Neural cell (in vitro differentiated cells): ENCODE measurements at regions not wholly inside any gene's neighbourhood (a gene's known extent, or its start where the extent isn't known, plus 50 kb on each side); places are given as distances from the start of the nearest gene placed in this dataset.
"Not testable (repeated sequence)": the region's sequence is repeated elsewhere in the genome, so short reads cannot be mapped to it uniquely, and the experiment has no call there.

Experiments used
- H2AFZ ChIP-seq: fragments of 200-600, 300-800 bp; sonication (generic), shearing (Covaris generic); 2 replicates; pipeline ENCODE4 v1.6.0; 2014; ENCODE audit warnings: low read depth, mild to moderate bottlenecking, antibody characterized with exemption, low read length, moderate library complexity
- H3F3A ChIP-seq: fragments of 200-600 bp; shearing (Covaris generic); 2 replicates; pipeline ENCODE4 v1.6.1; 2016; ENCODE audit warnings: mild to moderate bottlenecking, moderate library complexity, mixed read lengths, antibody characterized with exemption, low read length; ENCODE audit not compliant: insufficient read depth, poor library complexity, severe bottlenecking
- H3K27ac ChIP-seq: fragments of 200-600, 300-800 bp; sonication (generic), shearing (Covaris generic); 2 replicates; pipeline ENCODE4 v1.5.1; 2014; ENCODE audit warnings: mild to moderate bottlenecking, low read length, moderate library complexity
- H3K27me3 ChIP-seq: fragments of 300-800, 200-600 bp; sonication (generic), shearing (Covaris generic); 2 replicates; pipeline ENCODE4 v1.6.0; 2014; ENCODE audit warnings: mild to moderate bottlenecking, low read depth, low read length, moderate library complexity; ENCODE audit not compliant: insufficient read depth
- H3K36me3 ChIP-seq: fragments of 300-800, 200-600 bp; sonication (generic), shearing (Covaris generic); 2 replicates; pipeline ENCODE4 v1.5.1; 2014; ENCODE audit warnings: mild to moderate bottlenecking, antibody characterized with exemption, low read length, moderate library complexity; ENCODE audit not compliant: insufficient read depth
- H3K4me2 ChIP-seq: fragments of 300-800, 200-600 bp; sonication (generic), shearing (Covaris generic); 2 replicates; pipeline ENCODE4 v1.6.0; 2014; ENCODE audit warnings: mild to moderate bottlenecking, low read length
- H3K4me3 ChIP-seq: fragments of 300-800, 200-600 bp; sonication (generic), shearing (Covaris generic); 2 replicates; pipeline ENCODE4 v1.5.1; 2014; ENCODE audit warnings: mild to moderate bottlenecking, low read length, moderate library complexity
- H3K79me2 ChIP-seq: fragments of 200-600 bp; shearing (Covaris generic); replicated peaks from 2 replicates; pipeline ENCODE4 v1.6.0; 2014; ENCODE audit warnings: mild to moderate bottlenecking, low read length, moderate library complexity; ENCODE audit not compliant: insufficient read depth
- H3K9ac ChIP-seq: fragments of 300-800, 200-600 bp; sonication (generic), shearing (Covaris generic); 2 replicates; pipeline ENCODE4 v1.6.1; 2016; ENCODE audit warnings: mild to moderate bottlenecking, low read length, mixed read lengths
- H3K9me2 ChIP-seq: fragments of 200-600 bp; shearing (Covaris generic); 2 replicates; pipeline ENCODE4 v1.6.1; 2016; ENCODE audit warnings: mild to moderate bottlenecking, low read length, mixed read lengths; ENCODE audit not compliant: insufficient read depth
- H3K9me3 ChIP-seq: fragments of 200-600, 300-800 bp; sonication (generic), shearing (Covaris generic); 2 replicates; pipeline ENCODE4 v1.6.1; 2016; ENCODE audit warnings: mild to moderate bottlenecking, mixed run types, low read length, moderate library complexity, mixed read lengths
- H4K20me1 ChIP-seq: fragments of 200-600 bp; shearing (Covaris generic); 2 replicates; pipeline ENCODE4 v1.6.1; 2016; ENCODE audit warnings: mild to moderate bottlenecking, mixed run types; ENCODE audit not compliant: insufficient read depth
- EP300 ChIP-seq: fragments of 450-650 bp; conservative IDR thresholded peaks from 2 replicates; pipeline ENCODE4 v1.6.1; 2014; ENCODE audit warnings: antibody characterized with exemption, mild to moderate bottlenecking, moderate library complexity; ENCODE audit not compliant: poor library complexity, severe bottlenecking
- EZH2 ChIP-seq: fragments of 200-600, 300-800 bp; shearing (Covaris generic), sonication (generic); IDR thresholded peaks from 2 replicates; pipeline ENCODE4 v1.6.1; 2014; ENCODE audit warnings: antibody characterized with exemption, low read length, borderline replicate concordance, mild to moderate bottlenecking; ENCODE audit not compliant: insufficient read depth, poor library complexity, severe bottlenecking
- MXI1 ChIP-seq: fragments of 450-650 bp; conservative IDR thresholded peaks from 2 replicates; pipeline ENCODE4 v1.6.1; 2014; ENCODE audit warnings: antibody characterized with exemption, mild to moderate bottlenecking; ENCODE audit not compliant: poor library complexity, severe bottlenecking
- POLR2AphosphoS5 ChIP-seq: IDR thresholded peaks from 2 replicates; pipeline ENCODE4 v1.6.1; 2012
- RAD21 ChIP-seq: fragments of 450-650 bp; conservative IDR thresholded peaks from 2 replicates; pipeline ENCODE4 v1.6.1; 2014; ENCODE audit warnings: antibody characterized with exemption, mild to moderate bottlenecking, moderate library complexity
- REST ChIP-seq: IDR thresholded peaks from 2 replicates; pipeline ENCODE4 v1.6.1; 2012; ENCODE audit warnings: borderline replicate concordance
- SMC3 ChIP-seq: fragments of 450-650 bp; conservative IDR thresholded peaks from 2 replicates; pipeline ENCODE4 v1.6.1; 2014; ENCODE audit warnings: antibody characterized with exemption, mild to moderate bottlenecking, moderate library complexity; ENCODE audit not compliant: poor library complexity
- TAF1 ChIP-seq: IDR thresholded peaks from 2 replicates; pipeline ENCODE4 v1.6.1; 2012; ENCODE audit warnings: low read depth
- TF ChIP-seq, protein P1 (sequence below): fragments of 450-650 bp; IDR thresholded peaks from 2 replicates; pipeline ENCODE4 v1.5.1; 2014; ENCODE audit warnings: antibody characterized with exemption, mild to moderate bottlenecking, moderate library complexity; ENCODE audit not compliant: poor library complexity, severe bottlenecking

- Histone ChIP-seq H3K27me3 (no peaks in the 10 kb centered on the region), H3K36me3 (no peaks in the 10 kb centered on the region), H3K79me2 (no peaks in the 10 kb centered on the region), H4K20me1 (no peaks in the 10 kb centered on the region), H3K4me2 (no peak overlapping the region), H3F3A (no peaks in the 10 kb centered on the region), H3K9ac (no peak overlapping the region), H2AFZ (no peak overlapping the region), H3K4me3 (no peak overlapping the region), H3K9me3 (no peaks in the 10 kb centered on the region), H3K9me2 (no peaks in the 10 kb centered on the region), H3K27ac (no peak overlapping the region)
- TF ChIP-seq, protein P1, sequence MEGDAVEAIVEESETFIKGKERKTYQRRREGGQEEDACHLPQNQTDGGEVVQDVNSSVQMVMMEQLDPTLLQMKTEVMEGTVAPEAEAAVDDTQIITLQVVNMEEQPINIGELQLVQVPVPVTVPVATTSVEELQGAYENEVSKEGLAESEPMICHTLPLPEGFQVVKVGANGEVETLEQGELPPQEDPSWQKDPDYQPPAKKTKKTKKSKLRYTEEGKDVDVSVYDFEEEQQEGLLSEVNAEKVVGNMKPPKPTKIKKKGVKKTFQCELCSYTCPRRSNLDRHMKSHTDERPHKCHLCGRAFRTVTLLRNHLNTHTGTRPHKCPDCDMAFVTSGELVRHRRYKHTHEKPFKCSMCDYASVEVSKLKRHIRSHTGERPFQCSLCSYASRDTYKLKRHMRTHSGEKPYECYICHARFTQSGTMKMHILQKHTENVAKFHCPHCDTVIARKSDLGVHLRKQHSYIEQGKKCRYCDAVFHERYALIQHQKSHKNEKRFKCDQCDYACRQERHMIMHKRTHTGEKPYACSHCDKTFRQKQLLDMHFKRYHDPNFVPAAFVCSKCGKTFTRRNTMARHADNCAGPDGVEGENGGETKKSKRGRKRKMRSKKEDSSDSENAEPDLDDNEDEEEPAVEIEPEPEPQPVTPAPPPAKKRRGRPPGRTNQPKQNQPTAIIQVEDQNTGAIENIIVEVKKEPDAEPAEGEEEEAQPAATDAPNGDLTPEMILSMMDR: no peak
- TF ChIP-seq POLR2AphosphoS5 (no peak), RAD21 (no peak), EZH2 (no peak), SMC3 (no peak), MXI1 (no peak), EP300 (no peak), TAF1 (no peak), REST (no peak)
Observed at GRCh38 chr7:16261100-16261499, 160.2 kb downstream of the CRPPA start.

GRCh38 chr7:16260236-16260728 is 161.1 kb downstream of the CRPPA start:
- H3K9me2 ChIP-seq: no peaks in the 10 kb centered on the region
- H3K27ac ChIP-seq: no peak overlapping the region
- no peak overlapping the region for H3K9ac ChIP-seq
- H4K20me1 ChIP-seq: no peaks in the 10 kb centered on the region
- no peaks in the 10 kb centered on the region for H3F3A ChIP-seq
- TF ChIP-seq TAF1 (no peak), REST (no peak), RAD21 (no peak), MXI1 (no peak), EZH2 (no peak), SMC3 (no peak), POLR2AphosphoS5 (no peak), EP300 (no peak)
- TF ChIP-seq, protein P1: no peak
- no peaks in the 10 kb centered on the region for H3K79me2 ChIP-seq
- no peaks in the 10 kb centered on the region for H3K27me3 ChIP-seq
- no peaks in the 10 kb centered on the region for H3K9me3 ChIP-seq
- no peak overlapping the region for H2AFZ ChIP-seq
- no peaks in the 10 kb centered on the region for H3K36me3 ChIP-seq
- no peak overlapping the region for H3K4me3 ChIP-seq
- H3K4me2 ChIP-seq: no peak overlapping the region

DNA sequence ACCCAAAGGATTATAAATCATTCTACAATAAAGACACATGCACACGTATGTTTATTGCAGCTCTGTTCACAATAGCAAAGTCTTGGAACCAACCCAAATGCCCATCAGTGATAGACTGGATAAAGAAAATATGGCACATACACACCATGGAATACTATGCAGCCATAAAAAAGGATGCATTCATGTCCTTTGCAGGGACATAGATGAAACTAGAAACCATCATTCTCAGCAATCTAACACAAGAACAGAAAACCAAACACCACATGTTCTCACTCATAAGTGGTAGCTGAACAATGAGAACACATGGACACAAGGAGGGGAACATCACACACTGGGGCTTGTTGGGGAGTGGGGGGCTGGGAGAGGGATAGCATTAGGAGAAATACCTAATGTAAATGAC is 164.9 kb downstream of the CRPPA start:
- not testable (repeated sequence) for H3K4me3 ChIP-seq, H3K9me2 ChIP-seq, H3K9ac ChIP-seq, H3K79me2 ChIP-seq, H3K9me3 ChIP-seq, H3K36me3 ChIP-seq, H3K27ac ChIP-seq, H3F3A ChIP-seq, H3K27me3 ChIP-seq, H3K4me2 ChIP-seq, H4K20me1 ChIP-seq, H2AFZ ChIP-seq
